Fibroblast of skin of right biceps (primary cell): ENCODE measurements at regions not wholly inside any gene's neighbourhood (a gene's known extent, or its start where the extent isn't known, plus 50 kb on each side); places are given as distances from the start of the nearest gene placed in this dataset.
A peak's percentile ranks its signal among the peaks of the same experiment; 100 is the strongest.
"Not testable (repeated sequence)": the region's sequence is repeated elsewhere in the genome, so short reads cannot be mapped to it uniquely, and the experiment has no call there.

Experiments
- DNase-seq: peaks from one replicate; pipeline ENCODE4 v3.0.0-alpha.2; 2013

- DNase-seq: peak; percentile 87
These were observed 877.6 kb upstream of the CHORDC1 start for GRCh38 chr11:91100427-91100826.

- no peak for DNase-seq
These were observed 874.2 kb upstream of the CHORDC1 start for GRCh38 chr11:91097083-91097482.

- no peak for DNase-seq
These were observed 870.3 kb upstream of the CHORDC1 start for GRCh38 chr11:91093141-91093540.

DNA sequence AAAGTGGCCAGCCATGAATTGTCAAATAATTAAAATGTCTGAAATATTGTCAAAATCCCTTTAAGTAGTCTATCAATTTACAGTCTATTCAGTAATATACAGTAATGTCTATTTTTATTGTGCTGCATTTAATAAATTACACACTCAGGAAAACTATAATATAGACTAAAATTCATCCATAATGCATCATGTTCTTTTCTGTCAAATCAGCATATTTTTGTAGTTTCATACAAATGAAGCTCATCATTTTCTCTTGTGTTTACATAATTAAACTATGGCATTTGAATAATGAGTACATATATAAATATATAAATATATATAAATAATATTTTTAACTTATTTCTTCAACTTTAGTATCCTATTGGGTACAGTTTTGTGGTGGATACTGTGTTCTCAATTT is 868.7 kb upstream of the CHORDC1 start:
- no peak for DNase-seq

DNA sequence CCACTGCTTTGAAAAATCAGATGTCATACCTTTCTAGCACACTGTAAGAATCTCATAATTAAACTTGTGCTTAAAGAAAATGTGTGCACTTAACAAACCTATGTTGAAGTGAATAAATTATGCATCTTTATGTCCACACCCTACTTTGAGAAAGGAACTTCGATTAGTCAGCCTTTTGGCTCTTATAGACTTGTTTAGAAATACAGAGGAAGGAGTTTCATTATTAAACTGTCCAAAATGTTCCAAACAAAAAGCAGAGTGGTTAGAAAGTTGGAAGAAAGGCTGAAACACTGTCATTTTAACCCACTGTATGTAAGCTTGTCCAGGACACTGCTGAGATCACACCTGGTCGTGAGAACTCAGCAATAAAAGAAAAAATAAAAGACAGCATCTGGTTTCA is 863.2 kb upstream of the CHORDC1 start:
- DNase-seq: peak; percentile 17

DNA sequence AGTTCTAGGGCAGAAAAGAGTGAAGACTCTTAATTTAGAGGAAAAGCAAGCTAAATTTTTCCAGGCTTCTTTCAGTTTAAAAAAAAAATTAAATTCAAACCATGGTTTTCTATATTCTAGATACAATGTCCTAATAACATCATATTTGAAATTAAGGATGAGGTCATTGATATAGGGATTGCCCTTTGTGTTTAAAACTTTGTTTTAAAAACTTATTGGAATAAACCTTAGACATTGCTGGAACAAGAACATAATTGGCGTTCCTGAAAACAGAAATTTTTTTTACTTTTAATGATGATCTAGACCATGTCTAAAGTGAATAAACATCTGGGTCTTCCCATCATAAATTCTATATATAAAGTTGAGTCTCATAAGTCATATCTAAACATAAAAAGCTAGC is 859.4 kb upstream of the CHORDC1 start:
- DNase-seq: no peak

DNA sequence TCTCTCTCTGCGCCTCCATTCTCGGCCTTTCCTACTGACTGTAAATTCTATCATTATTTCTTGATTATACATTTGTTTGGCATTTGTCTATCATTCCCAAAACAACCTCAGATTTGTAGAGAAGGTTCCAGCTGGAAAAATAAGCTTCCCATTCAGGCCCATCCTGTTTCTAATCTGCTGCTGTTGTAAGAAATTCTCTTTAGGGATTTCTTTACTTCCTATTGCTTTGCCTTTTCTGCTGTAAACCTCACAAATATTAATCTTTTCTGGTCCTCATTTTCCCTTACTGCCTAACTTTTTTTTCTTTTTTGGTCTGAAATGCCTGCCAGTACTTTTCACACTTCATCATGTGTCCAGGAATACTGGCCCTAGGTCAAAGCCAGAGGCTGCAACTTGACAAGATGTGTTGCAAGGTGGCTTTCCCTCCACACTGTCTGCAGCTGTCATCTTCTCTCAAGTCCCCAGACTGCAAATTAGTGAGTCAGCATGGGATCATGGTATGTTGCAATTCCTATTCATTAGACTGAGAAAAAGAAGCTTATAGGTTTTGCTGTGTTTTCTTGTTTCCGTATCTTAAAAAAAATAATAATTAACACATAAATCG is 858.7 kb upstream of the CHORDC1 start:
- peak; percentile 84 for DNase-seq

DNA sequence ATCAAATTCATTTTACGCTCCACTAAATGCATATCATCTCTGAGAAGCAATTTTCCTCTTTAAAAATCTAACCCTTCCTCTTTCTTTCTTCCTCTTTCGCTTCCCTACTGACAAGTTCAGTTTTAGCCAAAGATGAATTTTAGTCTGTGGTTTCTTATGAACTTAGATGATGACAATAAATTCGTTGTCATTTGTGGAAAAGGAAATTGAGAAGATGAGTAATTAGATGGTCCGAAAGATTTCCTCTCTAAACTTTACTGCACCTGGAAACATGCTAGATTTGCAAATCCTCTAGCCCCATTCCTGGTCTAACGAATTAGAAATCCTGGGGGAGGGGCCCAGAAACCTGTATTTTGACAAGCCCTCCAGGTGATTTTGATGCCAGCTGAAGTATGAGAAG is 855.4 kb upstream of the CHORDC1 start:
- DNase-seq: no peak

DNA sequence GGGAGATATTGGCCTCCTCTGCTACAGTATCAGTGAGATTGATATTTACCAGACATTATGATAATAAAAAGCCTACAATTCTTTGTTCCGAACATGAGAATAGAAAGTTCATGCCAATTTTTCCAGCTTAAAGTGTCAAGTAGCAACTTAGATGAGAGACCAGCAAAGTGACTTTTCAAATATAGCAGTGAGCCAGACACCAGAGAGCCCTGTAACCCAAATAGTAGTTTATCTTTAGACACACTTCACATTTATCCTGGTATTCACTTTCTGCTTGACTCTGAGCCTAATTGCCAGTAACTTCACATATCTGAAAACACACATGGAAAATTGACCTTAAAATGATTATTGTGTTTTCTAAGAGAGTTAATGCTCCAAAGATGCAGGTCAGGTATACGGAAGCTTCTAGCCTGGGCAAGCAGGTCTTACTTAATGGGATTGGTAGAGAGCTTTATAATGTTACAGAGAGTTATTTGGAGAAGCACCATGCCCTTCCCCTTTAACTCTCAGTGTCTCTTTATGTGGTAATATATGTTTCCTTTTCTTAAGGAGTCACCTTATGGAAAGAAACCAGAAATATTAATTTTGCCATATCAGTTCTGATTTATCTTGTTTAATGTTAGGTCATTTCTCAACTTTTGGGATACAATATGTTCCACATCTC is 852.3 kb upstream of the CHORDC1 start:
- no peak for DNase-seq

GRCh38 chr11:91067666-91068065 is 844.8 kb upstream of the CHORDC1 start:
- no peak for DNase-seq

GRCh38 chr11:91066456-91067047 is 843.7 kb upstream of the CHORDC1 start:
- no peak for DNase-seq

- not testable (repeated sequence) for DNase-seq
These were observed 840.5 kb upstream of the CHORDC1 start for GRCh38 chr11:91063399-91063798.

- DNase-seq: no peak
These were observed 825.0 kb upstream of the CHORDC1 start for GRCh38 chr11:91047882-91048281.

GRCh38 chr11:91046261-91046660 is 823.4 kb upstream of the CHORDC1 start:
- DNase-seq: no peak

- peak; percentile 8 for DNase-seq
These were observed 818.8 kb upstream of the CHORDC1 start for GRCh38 chr11:91041626-91042025.

DNA sequence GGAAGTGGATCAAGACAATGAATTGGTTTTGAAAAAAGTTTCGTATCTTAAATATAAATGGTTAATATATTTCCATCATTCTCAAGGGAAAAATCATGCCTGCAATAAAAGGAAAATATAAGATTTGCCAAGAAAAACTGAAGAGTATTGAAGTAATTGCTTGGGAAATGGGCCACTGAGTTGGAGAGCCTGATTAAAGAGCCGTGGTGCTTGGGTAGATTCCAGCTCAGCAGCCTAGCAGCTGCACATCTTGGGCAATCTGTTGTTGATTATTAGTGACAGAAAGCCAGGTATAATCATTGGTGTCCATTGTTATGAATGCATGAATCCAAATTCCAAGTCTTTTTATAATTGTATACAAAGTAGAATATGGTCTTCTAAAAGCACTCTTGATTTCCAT is 800.9 kb upstream of the CHORDC1 start:
- no peak for DNase-seq

GRCh38 chr11:91011503-91011902 is 788.7 kb upstream of the CHORDC1 start:
- DNase-seq: no peak

- DNase-seq: no peak
These were observed 782.6 kb upstream of the CHORDC1 start for GRCh38 chr11:91005458-91005857.

DNA sequence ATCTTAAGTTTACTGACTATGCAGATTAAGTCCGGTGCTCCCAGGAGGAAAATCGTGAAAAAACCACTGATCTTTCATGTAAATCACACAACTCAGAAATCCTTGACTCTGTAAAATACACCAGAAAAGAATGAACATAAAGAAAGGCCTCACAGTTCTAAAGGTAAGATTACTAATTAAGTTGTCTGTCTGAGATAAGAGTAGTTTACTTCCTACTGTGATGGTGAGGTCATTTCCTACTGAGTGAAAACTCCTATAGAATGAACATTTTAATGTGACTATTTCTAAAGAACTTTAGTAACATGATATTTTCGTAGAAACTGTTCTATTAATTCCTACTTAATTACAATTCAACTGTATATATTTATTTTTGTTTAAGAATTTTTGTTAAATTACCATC is 774.4 kb upstream of the CHORDC1 start:
- no peak for DNase-seq

- DNase-seq: not testable (repeated sequence)
These were observed 749.3 kb upstream of the CHORDC1 start for GRCh38 chr11:90972159-90972558.

DNA sequence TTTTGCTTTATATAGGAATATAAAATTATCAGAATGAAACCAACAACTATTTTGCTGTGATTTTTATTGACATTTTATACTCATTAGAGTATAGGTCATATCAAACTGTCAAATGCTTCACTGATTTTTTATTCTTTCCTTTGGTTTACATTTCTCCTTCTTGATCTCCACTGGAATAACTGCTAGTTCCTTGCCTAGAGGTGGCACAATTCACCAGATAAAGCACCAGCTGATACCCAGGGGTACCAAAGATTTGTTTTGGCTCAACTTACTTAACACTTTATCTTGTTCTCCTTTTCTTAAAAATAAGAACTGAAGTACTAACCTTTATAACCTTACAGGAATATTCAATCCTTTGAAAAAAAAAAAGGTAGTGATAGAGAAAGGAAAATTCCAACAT is 725.1 kb upstream of the CHORDC1 start:
- DNase-seq: peak; percentile 1

DNA sequence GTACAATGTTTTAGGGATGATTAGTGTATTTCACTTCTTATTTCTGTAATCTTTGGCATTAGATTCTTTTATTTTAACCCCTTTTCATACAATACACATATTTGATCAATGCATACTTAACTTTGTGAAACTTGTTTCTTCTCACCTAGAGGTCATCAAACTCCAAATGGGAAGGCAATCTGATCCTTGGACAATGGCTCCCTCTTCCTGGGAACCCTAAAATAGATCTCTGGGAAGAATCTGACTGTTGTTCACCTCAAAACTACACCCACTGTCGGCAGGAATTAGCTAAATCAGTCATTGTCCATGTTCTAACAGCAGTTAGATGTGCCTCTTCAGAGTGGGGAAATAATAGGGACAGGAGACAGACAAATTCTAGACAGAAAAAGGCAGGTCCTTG is 707.4 kb upstream of the CHORDC1 start:
- no peak for DNase-seq

GRCh38 chr11:90919332-90919731 is 696.5 kb upstream of the CHORDC1 start:
- no peak for DNase-seq

GRCh38 chr11:90916706-90917105 is 693.9 kb upstream of the CHORDC1 start:
- DNase-seq: no peak
